B cell (primary cell): ENCODE measurements at regions not wholly inside any gene's neighbourhood (a gene's known extent, or its start where the extent isn't known, plus 50 kb on each side); places are given as distances from the start of the nearest gene placed in this dataset.

Source experiments
- ATAC-seq: fragments of 200-7000 bp; cut with Tn5 transposase; one replicate; pipeline ENCODE4 v1.10.0; 2021; ENCODE audit warnings: low read depth, mild to moderate bottlenecking, moderate number of reproducible peaks, moderate library complexity
- CTCF ChIA-PET: fragments of 350-600 bp; sonication (Branson Sonifier 250); formaldehyde crosslinking; loops from one replicate; lab custom pipeline; 2021; ENCODE audit warnings: antibody characterized with exemption, inconsistent platforms; lab: Charles Lee
- POLR2A ChIA-PET: fragments of 350-600 bp; sonication (Branson Sonifier 250); formaldehyde crosslinking; loops from one replicate; lab custom pipeline; 2021; ENCODE audit warnings: antibody characterized with exemption; lab: Charles Lee
- DNase-seq: peaks from one replicate; pipeline ENCODE4 v3.0.0; 2013
- H2AFZ ChIP-seq: 2 replicates; pipeline ENCODE4 v1.6.1; 2012; ENCODE audit warnings: mild to moderate bottlenecking, low read depth, low read length; ENCODE audit not compliant: insufficient read depth, poor library complexity, severe bottlenecking
- H3K27ac ChIP-seq, 2 donors: 1 replicate in 1 of 2; 2 replicates in 1 of 2; pipeline ENCODE4 v1.5.1; 2012 to 2013; ENCODE audit warnings: low read length in 2 of 2, mild to moderate bottlenecking in 2 of 2, moderate library complexity in 1 of 2
- H3K27me3 ChIP-seq, 4 experiments: fragments of 200-600 bp in 1 of 4; sonication (generic) in 1 of 4; replicated peaks in 1 of 4; 1 replicate in 2 of 4; 2 replicates in 2 of 4; pipeline versions ENCODE4 v1.6.1 to v1.7.0; 2013 to 2016; ENCODE audit warnings: low read length in 3 of 4, mild to moderate bottlenecking in 2 of 4, mixed read lengths in 1 of 4, moderate library complexity in 1 of 4; ENCODE audit not compliant: insufficient read depth in 4 of 4, control insufficient read depth in 3 of 4; ENCODE audit errors: control extremely low read depth in 1 of 4
- H3K36me3 ChIP-seq, 2 experiments: replicated peaks in 1 of 2; 1 replicate in 1 of 2; 2 replicates in 1 of 2; pipeline versions ENCODE4 v1.6.1 to v1.7.1; 2013; ENCODE audit warnings: low read length in 1 of 2; ENCODE audit not compliant: insufficient read depth in 2 of 2, control insufficient read depth in 1 of 2; ENCODE audit errors: control extremely low read depth in 1 of 2, extremely low read depth in 1 of 2
- H3K4me1 ChIP-seq, 2 donors: fragments of 200-600 bp in 1 of 2; sonication (generic) in 1 of 2; 1 replicate in 1 of 2; 2 replicates in 1 of 2; pipeline versions ENCODE4 v1.5.1 to v1.6.1; 2013 to 2017; ENCODE audit warnings: low read length in 2 of 2; ENCODE audit not compliant: control insufficient read depth in 2 of 2, insufficient read depth in 2 of 2
- H3K4me2 ChIP-seq: replicated peaks from 2 replicates; pipeline ENCODE3; 2012; ENCODE audit warnings: mild to moderate bottlenecking, low read depth, low read length; ENCODE audit not compliant: poor library complexity, severe bottlenecking
- H3K4me3 ChIP-seq, 5 experiments: fragments of 200-600 bp in 1 of 5; sonication (generic) in 1 of 5; 1 replicate in 3 of 5; 2 replicates in 2 of 5; pipeline versions ENCODE4 v1.5.1 to v1.7.0; 2011 to 2016; ENCODE audit warnings: low read length in 4 of 5, mild to moderate bottlenecking in 4 of 5, low read depth in 2 of 5, control low read depth in 1 of 5, moderate library complexity in 1 of 5; ENCODE audit not compliant: insufficient read depth in 1 of 5; ENCODE audit errors: control extremely low read depth in 1 of 5, extremely low read depth in 1 of 5
- H3K79me2 ChIP-seq: fragments of 200-600 bp; sonication (generic); one replicate; pipeline ENCODE4 v1.6.0; 2016; ENCODE audit warnings: low read length; ENCODE audit not compliant: control insufficient read depth, insufficient read depth
- H3K9ac ChIP-seq: fragments of 200-600 bp; sonication (generic); 2 replicates; pipeline ENCODE4 v1.6.1; 2017; ENCODE audit warnings: mild to moderate bottlenecking, low read length, moderate library complexity
- H3K9me3 ChIP-seq, 3 donors: one replicate each; pipeline versions ENCODE4 v1.6.1 to v1.7.1; 2013; ENCODE audit warnings: low read length in 2 of 3; ENCODE audit not compliant: control insufficient read depth in 2 of 3, insufficient read depth in 1 of 3; ENCODE audit errors: control extremely low read depth in 1 of 3
- H4K20me1 ChIP-seq: 2 replicates; pipeline ENCODE4 v1.6.0; 2012; ENCODE audit warnings: mild to moderate bottlenecking, low read length; ENCODE audit not compliant: insufficient read depth, control insufficient read depth, poor library complexity, severe bottlenecking
- H3K27ac Mint-ChIP-seq: one replicate; pipeline ENCODE4 v1.8.0; 2021; ENCODE audit warnings: mixed read lengths
- H3K27me3 Mint-ChIP-seq: one replicate; pipeline ENCODE4 v1.8.0; 2021; ENCODE audit warnings: mixed read lengths
- H3K4me1 Mint-ChIP-seq: one replicate; pipeline ENCODE4 v1.8.0; 2021; ENCODE audit warnings: mixed read lengths
- H3K4me3 Mint-ChIP-seq: one replicate; pipeline ENCODE4 v1.8.0; 2021; ENCODE audit warnings: mixed read lengths
- H3K9me3 Mint-ChIP-seq: one replicate; pipeline ENCODE4 v1.8.0; 2022; ENCODE audit warnings: mixed read lengths; ENCODE audit not compliant: insufficient read depth
- CTCF ChIP-seq: fragments of 200-600 bp; IDR thresholded peaks from one replicate; pipeline ENCODE4 v1.8.0; 2022; ENCODE audit warnings: antibody characterized with exemption, mild to moderate bottlenecking
- EZH2 ChIP-seq: IDR thresholded peaks from 2 replicates; pipeline ENCODE4 v1.6.1; 2012; ENCODE audit warnings: borderline replicate concordance, low read depth, mild to moderate bottlenecking, moderate library complexity, low read length; ENCODE audit not compliant: insufficient read depth, poor library complexity, severe bottlenecking
- WGBS: methylation state at CpG from one replicate; pipeline ENCODE4 v1.1.5; 2013; ENCODE audit warnings: missing lambda C conversion rate; ENCODE audit not compliant: insufficient coverage; 5-methylcytosine and 5-hydroxymethylcytosine counted together
- intact Hi-C: fragments of 100-400 bp; cut with micrococcal nuclease; formaldehyde crosslinking; loops from one replicate; pipeline ENCODE4 v1.10.0; 2022

DNA sequence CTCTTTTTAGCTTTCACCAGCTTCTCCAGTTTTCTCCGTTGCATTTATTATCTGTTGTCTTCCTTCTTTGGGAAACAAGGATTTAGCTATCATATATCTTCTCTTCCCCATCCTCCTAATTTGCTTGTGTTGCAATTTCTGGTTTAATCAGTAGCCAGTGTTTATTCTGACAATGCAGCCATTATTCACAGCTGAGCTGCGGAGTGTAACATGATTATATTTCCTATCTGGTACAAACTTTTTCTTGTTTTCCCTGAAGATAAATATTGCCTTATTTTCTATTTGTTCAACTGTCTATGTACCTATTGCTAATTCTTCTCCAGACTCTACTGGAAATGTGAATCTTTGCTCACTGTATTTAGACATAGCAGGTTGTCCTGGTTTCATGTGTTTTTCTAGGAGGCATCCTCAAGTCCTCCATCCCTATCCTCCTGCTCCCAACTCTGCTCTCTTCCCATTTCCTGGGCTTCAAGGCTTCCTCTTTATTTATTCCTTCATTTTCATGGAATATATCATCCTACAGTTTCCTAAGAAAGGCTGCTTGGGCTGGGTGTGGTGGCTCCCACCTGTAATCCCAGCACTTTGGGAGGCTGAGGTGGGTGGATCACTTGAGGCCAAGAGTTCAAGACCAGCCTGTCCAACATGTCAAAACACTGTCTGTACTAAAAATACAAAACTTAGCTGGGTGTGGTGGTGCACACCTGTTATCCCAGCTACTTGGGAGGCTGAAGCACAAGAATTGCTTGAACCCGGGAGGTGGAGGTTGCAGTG, 72.4 kb upstream of the KDM7A start:
- Histone ChIP-seq H2AFZ (no peak overlapping the region), H3K4me3 (no peak overlapping the region), H3K27ac (no peak overlapping the region), H3K4me2 (no peak overlapping the region), H4K20me1 (no peaks in the 10 kb centered on the region), H3K79me2 (no peaks in the 10 kb centered on the region), H3K4me1 (peaks cover 4 to 8% of the 10 kb centered on the region in 2 donors), H3K36me3 (no peaks in the 10 kb centered on the region), H3K27me3 (no peaks in the 10 kb centered on the region), H3K9ac (no peak overlapping the region), H3K9me3 (no peaks in the 10 kb centered on the region)
- peaks cover 10% of the 10 kb centered on the region for H3K4me1 Mint-ChIP-seq
- intact Hi-C loops, result no loop called here
- TF ChIP-seq CTCF (no peak), EZH2 (no peak)
- no peaks in the 10 kb centered on the region for H3K9me3 Mint-ChIP-seq
- DNase-seq (no peak), ATAC-seq (no peak)
- ChIA-PET CTCF (no interaction called here), POLR2A (no interaction called here)
- no peaks in the 10 kb centered on the region for H3K27me3 Mint-ChIP-seq
- no peak overlapping the region for H3K27ac Mint-ChIP-seq
- H3K4me3 Mint-ChIP-seq, result no peak overlapping the region
- 80% methylated on average over 1 of the region's 3 CpGs for WGBS

- Mint-ChIP-seq H3K4me1 (peaks cover 6% of the 10 kb centered on the region), H3K4me3 (no peak overlapping the region), H3K27me3 (no peaks in the 10 kb centered on the region), H3K27ac (no peak overlapping the region), H3K9me3 (no peaks in the 10 kb centered on the region)
- Histone ChIP-seq H3K79me2 (no peaks in the 10 kb centered on the region), H3K27me3 (no peaks in the 10 kb centered on the region), H3K27ac (no peak overlapping the region), H3K4me1 (peaks cover 7 to 11% of the 10 kb centered on the region in 2 donors), H3K4me3 (no peak overlapping the region), H3K9ac (no peak overlapping the region), H3K4me2 (no peak overlapping the region), H2AFZ (no peak overlapping the region), H3K9me3 (no peaks in the 10 kb centered on the region), H4K20me1 (no peaks in the 10 kb centered on the region), H3K36me3 (no peaks in the 10 kb centered on the region)
- ChIA-PET POLR2A (no interaction called here), CTCF (interaction anchor here (0.7 kb wide), 3 partner anchors 37 to 138 kb away, joined by 3 to 5 read pairs (median 4); no protein-coding TSS in a partner anchor)
- intact Hi-C loops, result no loop called here
- no peak for DNase-seq
- WGBS, result no CpG with 5 or more reads among the region's 3 CpGs
- TF ChIP-seq CTCF (no peak), EZH2 (no peak)
- ATAC-seq, result no peak
These were observed 70.8 kb upstream of the KDM7A start for GRCh38 chr7:140247559-140247958.
